IMR-90 (cell line): ENCODE measurements at regions not wholly inside any gene's neighbourhood (a gene's known extent, or its start where the extent isn't known, plus 50 kb on each side); places are given as distances from the start of the nearest gene placed in this dataset.

Source experiments
- ATAC-seq: fragments of 200-7000 bp; cut with Tn5 transposase; 2 replicates; pipeline ENCODE4 v1.9.1; 2020; ENCODE audit warnings: low read depth, mild to moderate bottlenecking, moderate library complexity
- BruUV-seq: library from RNA; stranded (reverse); fragments of 400-500 nt; replicated peaks from 2 replicates; lab custom pipeline; 2021; lab: Mats Ljungman, UMichigan
- CTCF ChIA-PET: fragments of 300-600 bp; formaldehyde crosslinking; extraction: SDS; loops from one replicate; lab custom pipeline; 2021; ENCODE audit warnings: antibody characterized with exemption; lab: Yijun Ruan, JAX
- POLR2A ChIA-PET: fragments of 300-600 bp; sonication (Branson Sonifier 250); formaldehyde crosslinking; loops from one replicate; lab custom pipeline; 2022; ENCODE audit warnings: antibody characterized with exemption; ENCODE audit not compliant: unreplicated experiment; lab: Charles Lee
- DNase-seq: peaks from one replicate; pipeline ENCODE4 v3.0.0; 2013
- H2AFZ ChIP-seq: replicated peaks from 2 replicates; pipeline ENCODE3; 2013; ENCODE audit warnings: low read length, mild to moderate bottlenecking; ENCODE audit not compliant: poor library complexity
- H2AK5ac ChIP-seq: 2 replicates; pipeline ENCODE4 v1.6.1; 2013; ENCODE audit warnings: low read depth, low read length, inconsistent platforms
- H2AK9ac ChIP-seq: replicated peaks from 2 replicates; pipeline ENCODE3; 2013; ENCODE audit warnings: mild to moderate bottlenecking, low read depth, low read length, moderate library complexity; ENCODE audit not compliant: poor library complexity
- H2BK120ac ChIP-seq: 2 replicates; pipeline ENCODE4 v1.6.1; 2013; ENCODE audit warnings: low read depth, low read length, inconsistent platforms
- H2BK15ac ChIP-seq: 3 replicates; pipeline ENCODE4 v1.6.1; 2013; ENCODE audit warnings: low read depth, low read length, inconsistent platforms
- H2BK20ac ChIP-seq: 2 replicates; pipeline ENCODE4 v1.6.1; 2013; ENCODE audit warnings: low read depth, mild to moderate bottlenecking, inconsistent platforms, low read length, moderate library complexity
- H2BK5ac ChIP-seq: 2 replicates; pipeline ENCODE4 v1.6.1; 2013; ENCODE audit warnings: mild to moderate bottlenecking, low read depth, low read length, inconsistent platforms; ENCODE audit not compliant: poor library complexity, severe bottlenecking
- H3K14ac ChIP-seq: replicated peaks from 2 replicates; pipeline ENCODE4 v1.6.1; 2013; ENCODE audit warnings: low read depth, low read length, inconsistent platforms
- H3K18ac ChIP-seq: 2 replicates; pipeline ENCODE4 v1.6.1; 2013; ENCODE audit warnings: low read depth, low read length, control low read depth
- H3K23ac ChIP-seq: 2 replicates; pipeline ENCODE4 v1.6.1; 2013; ENCODE audit warnings: low read depth, low read length, inconsistent platforms
- H3K27ac ChIP-seq: 2 replicates; pipeline ENCODE4 v1.5.1; 2013; ENCODE audit warnings: mild to moderate bottlenecking, control low read depth, low read length; ENCODE audit not compliant: insufficient read depth
- H3K27me3 ChIP-seq: 2 replicates; pipeline ENCODE4 v1.6.1; 2013; ENCODE audit warnings: low read length; ENCODE audit not compliant: control insufficient read depth, insufficient read depth
- H3K36me3 ChIP-seq: 2 replicates; pipeline ENCODE4 v1.6.1; 2013; ENCODE audit warnings: low read length, mixed read lengths; ENCODE audit not compliant: control insufficient read depth, insufficient read depth
- H3K4ac ChIP-seq: 2 replicates; pipeline ENCODE4 v1.6.1; 2013; ENCODE audit warnings: low read depth, low read length, inconsistent platforms
- H3K4me1 ChIP-seq: 2 replicates; pipeline ENCODE4 v1.6.1; 2013; ENCODE audit warnings: low read length, mixed read lengths; ENCODE audit not compliant: control insufficient read depth, insufficient read depth
- H3K4me2 ChIP-seq: 2 replicates; pipeline ENCODE4 v1.6.1; 2013; ENCODE audit warnings: low read depth, mild to moderate bottlenecking, control low read depth, low read length, moderate library complexity
- H3K4me3 ChIP-seq: 2 replicates; pipeline ENCODE4 v1.5.1; 2013; ENCODE audit warnings: low read depth, mild to moderate bottlenecking, control low read depth, low read length, moderate library complexity; ENCODE audit not compliant: insufficient read depth
- H3K56ac ChIP-seq: 2 replicates; pipeline ENCODE4 v1.6.1; 2013; ENCODE audit warnings: low read length, inconsistent platforms; ENCODE audit not compliant: insufficient read depth; ENCODE audit errors: extremely low read depth
- H3K79me1 ChIP-seq, 2 experiments: 2 replicates each; pipeline ENCODE4 v1.6.1; 2013; ENCODE audit warnings: low read length in 2 of 2, inconsistent platforms in 1 of 2, low read depth in 1 of 2
- H3K9ac ChIP-seq: 2 replicates; pipeline ENCODE4 v1.6.1; 2013; ENCODE audit warnings: low read depth, low read length, control low read depth
- H3K9me1 ChIP-seq: 2 replicates; pipeline ENCODE4 v1.6.1; 2013; ENCODE audit warnings: low read length, inconsistent platforms; ENCODE audit not compliant: insufficient read depth
- H3K9me3 ChIP-seq: 2 replicates; pipeline ENCODE4 v1.6.1; 2013; ENCODE audit warnings: low read length; ENCODE audit not compliant: control insufficient read depth, insufficient read depth
- H4K20me1 ChIP-seq: 2 replicates; pipeline ENCODE4 v1.6.1; 2013; ENCODE audit warnings: low read length, inconsistent platforms; ENCODE audit not compliant: insufficient read depth
- H4K5ac ChIP-seq: 2 replicates; pipeline ENCODE4 v1.6.1; 2013; ENCODE audit warnings: mild to moderate bottlenecking, low read depth, low read length, control low read depth
- H4K8ac ChIP-seq, 2 experiments: 2 replicates each; pipeline ENCODE4 v1.6.1; 2013; ENCODE audit warnings: low read depth in 2 of 2, low read length in 2 of 2, control low read depth in 1 of 2, inconsistent platforms in 1 of 2
- H4K91ac ChIP-seq: 2 replicates; pipeline ENCODE4 v1.6.1; 2013; ENCODE audit warnings: low read depth, low read length, inconsistent platforms; ENCODE audit not compliant: insufficient read depth
- CEBPB ChIP-seq: IDR thresholded peaks from 2 replicates; pipeline ENCODE4 v1.6.1; 2012; ENCODE audit warnings: low read depth, low read length, improper control_type of control experiment
- FOS ChIP-seq: fragments of 150-350 bp; IDR thresholded peaks from 2 replicates; pipeline ENCODE4 v1.6.1; 2016; ENCODE audit warnings: low read depth, low read length
- MAFK ChIP-seq: IDR thresholded peaks from 2 replicates; pipeline ENCODE4 v1.6.1; 2012; ENCODE audit warnings: low read depth, low read length, improper control_type of control experiment
- MXI1 ChIP-seq: IDR thresholded peaks from 2 replicates; pipeline ENCODE4 v1.6.1; 2012; ENCODE audit warnings: low read depth, mild to moderate bottlenecking, low read length, moderate library complexity, borderline replicate concordance
- NFE2L2 ChIP-seq: fragments of 150-350 bp; IDR thresholded peaks from 2 replicates; pipeline ENCODE4 v1.6.1; 2016; ENCODE audit warnings: low read depth, mild to moderate bottlenecking, low read length
- POLR2A ChIP-seq: IDR thresholded peaks from 2 replicates; pipeline ENCODE4 v1.6.1; 2012; ENCODE audit warnings: mild to moderate bottlenecking, low read depth, low read length
- RAD21 ChIP-seq: IDR thresholded peaks from 2 replicates; pipeline ENCODE4 v1.6.1; 2012; ENCODE audit warnings: low read length, improper control_type of control experiment
- RFX5 ChIP-seq: IDR thresholded peaks from 2 replicates; pipeline ENCODE4 v1.8.0; 2012; ENCODE audit warnings: low read depth, mild to moderate bottlenecking, low read length, moderate library complexity
- SMC3 ChIP-seq: fragments of 150-350 bp; IDR thresholded peaks from 2 replicates; pipeline ENCODE4 v1.6.1; 2016; ENCODE audit warnings: low read depth, mild to moderate bottlenecking, antibody characterized with exemption, low read length, moderate library complexity
- WGBS, 2 experiments: methylation state at CpG; one replicate each; pipeline versions ENCODE4 v1.1.5 to v1.1.7; 2013; ENCODE audit warnings: missing lambda C conversion rate in 2 of 2; ENCODE audit not compliant: insufficient read length in 1 of 2; ENCODE audit errors: extremely low coverage in 2 of 2; 5-methylcytosine and 5-hydroxymethylcytosine counted together
- dilution Hi-C: fragments of 300-500 bp; cut with HindIII; formaldehyde crosslinking; loops from one replicate; pipeline ENCODE4 v1.14.3; 2018; ENCODE audit warnings: low sequenced_read_pairs; ENCODE audit not compliant: unreplicated experiment
- in situ Hi-C: fragments of 300-500 bp; cut with MboI; formaldehyde crosslinking; loops from 3 replicates; pipeline ENCODE4 v1.14.3; 2019; ENCODE audit warnings: low sequenced_read_pairs, inconsistent platforms, mixed read lengths
- intact Hi-C: fragments of 100-400 bp; cut with micrococcal nuclease; formaldehyde crosslinking; loops from 2 replicates; pipeline ENCODE4 v1.10.0; 2022
- TF ChIP-seq, protein P1 (sequence below): conservative IDR thresholded peaks from 2 replicates; pipeline ENCODE4 v1.5.1; 2012; ENCODE audit warnings: mild to moderate bottlenecking, low read depth, low read length, improper control_type of control experiment

DNA sequence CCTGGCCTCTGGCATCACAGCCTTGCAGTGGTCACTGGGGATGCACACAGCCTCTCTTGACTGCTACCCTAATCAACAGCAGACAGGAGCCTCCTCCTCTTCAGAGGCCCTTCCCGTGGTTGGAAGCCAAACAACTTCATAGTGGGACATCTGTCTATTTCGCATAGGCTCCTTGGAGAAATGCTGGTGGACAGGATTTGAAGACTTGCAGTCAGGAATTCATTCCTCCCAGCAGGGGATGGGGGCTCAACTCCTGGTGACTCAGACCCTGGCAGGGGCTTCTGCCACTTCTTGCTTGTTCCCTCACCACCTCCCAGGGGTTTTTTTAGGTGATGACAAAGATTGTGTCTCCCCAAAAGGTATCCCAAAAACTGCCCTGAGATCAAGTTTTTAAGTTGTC, 191.7 kb upstream of the CAMK1G start:
- no peak overlapping the region for H3K18ac ChIP-seq
- no peaks in the 10 kb centered on the region for H3K36me3 ChIP-seq
- no peak overlapping the region for H4K91ac ChIP-seq
- H3K4me1 ChIP-seq = peaks cover 16% of the 10 kb centered on the region
- no peak overlapping the region for H3K23ac ChIP-seq
- no peaks in the 10 kb centered on the region for H3K27me3 ChIP-seq
- H3K56ac ChIP-seq = no peak overlapping the region
- no peak overlapping the region for H3K4me2 ChIP-seq
- no peak for TF ChIP-seq NFE2L2
- TF ChIP-seq RAD21 = no peak
- TF ChIP-seq, protein P1, sequence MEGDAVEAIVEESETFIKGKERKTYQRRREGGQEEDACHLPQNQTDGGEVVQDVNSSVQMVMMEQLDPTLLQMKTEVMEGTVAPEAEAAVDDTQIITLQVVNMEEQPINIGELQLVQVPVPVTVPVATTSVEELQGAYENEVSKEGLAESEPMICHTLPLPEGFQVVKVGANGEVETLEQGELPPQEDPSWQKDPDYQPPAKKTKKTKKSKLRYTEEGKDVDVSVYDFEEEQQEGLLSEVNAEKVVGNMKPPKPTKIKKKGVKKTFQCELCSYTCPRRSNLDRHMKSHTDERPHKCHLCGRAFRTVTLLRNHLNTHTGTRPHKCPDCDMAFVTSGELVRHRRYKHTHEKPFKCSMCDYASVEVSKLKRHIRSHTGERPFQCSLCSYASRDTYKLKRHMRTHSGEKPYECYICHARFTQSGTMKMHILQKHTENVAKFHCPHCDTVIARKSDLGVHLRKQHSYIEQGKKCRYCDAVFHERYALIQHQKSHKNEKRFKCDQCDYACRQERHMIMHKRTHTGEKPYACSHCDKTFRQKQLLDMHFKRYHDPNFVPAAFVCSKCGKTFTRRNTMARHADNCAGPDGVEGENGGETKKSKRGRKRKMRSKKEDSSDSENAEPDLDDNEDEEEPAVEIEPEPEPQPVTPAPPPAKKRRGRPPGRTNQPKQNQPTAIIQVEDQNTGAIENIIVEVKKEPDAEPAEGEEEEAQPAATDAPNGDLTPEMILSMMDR = no peak
- no peak for TF ChIP-seq SMC3
- TF ChIP-seq MAFK = no peak
- TF ChIP-seq POLR2A = no peak
- no peak for TF ChIP-seq CEBPB
- no peak for TF ChIP-seq MXI1
- TF ChIP-seq RFX5 = no peak
- TF ChIP-seq FOS = no peak
- intact Hi-C loops = no loop called here
- no peak overlapping the region for H2BK20ac ChIP-seq
- WGBS, 2 experiments = no CpG with 5 or more reads among the region's 2 CpGs
- in situ Hi-C loops = no loop called here
- ChIA-PET CTCF (no interaction called here), POLR2A (no interaction called here)
- DNase-seq = no peak
- no peak overlapping the region for H2AK5ac ChIP-seq
- BruUV-seq = no TSS peak
- H3K9me3 ChIP-seq = no peaks in the 10 kb centered on the region
- H2AFZ ChIP-seq = no peak overlapping the region
- H3K14ac ChIP-seq = no peak overlapping the region
- H3K4me3 ChIP-seq = no peak overlapping the region
- no peak overlapping the region for H2AK9ac ChIP-seq
- no peak overlapping the region for H3K9ac ChIP-seq
- H3K4ac ChIP-seq = no peak overlapping the region
- no peak overlapping the region for H2BK15ac ChIP-seq
- peaks cover 13% of the 10 kb centered on the region for H3K9me1 ChIP-seq
- H2BK120ac ChIP-seq = no peak overlapping the region
- no peak overlapping the region for H2BK5ac ChIP-seq
- no peaks in the 10 kb centered on the region for H4K20me1 ChIP-seq
- no peak overlapping the region for H4K5ac ChIP-seq
- no peak for ATAC-seq
- no peak overlapping the region for H4K8ac ChIP-seq
- no peak overlapping the region for H3K27ac ChIP-seq
- dilution Hi-C loops = no loop called here
- H3K79me1 ChIP-seq = no peaks in the 10 kb centered on the region
